OCI-LY3 (cell line): ENCODE measurements at regions not wholly inside any gene's neighbourhood (a gene's known extent, or its start where the extent isn't known, plus 50 kb on each side); places are given as distances from the start of the nearest gene placed in this dataset.

Experiments used
- CTCF ChIP-seq: fragments of 200-600, 300-600 bp; sonication (generic); IDR thresholded peaks from 2 replicates; pipeline ENCODE4 v1.5.1; 2014; ENCODE audit warnings: antibody characterized with exemption, low read length, low read depth
- EZH2phosphoT487 ChIP-seq: fragments of 200-600 bp; shearing (Covaris generic); IDR thresholded peaks from 2 replicates; pipeline ENCODE4 v1.6.1; 2018; ENCODE audit warnings: antibody characterized with exemption, mixed run types, low read depth

- TF ChIP-seq CTCF (no peak), EZH2phosphoT487 (no peak)
Measured at GRCh38 chr10:90591629-90592028, 266.2 kb downstream of the HTR7 start.
